ENCODE measurements at regions not wholly inside any gene's neighbourhood (a gene's known extent, or its start where the extent isn't known, plus 50 kb on each side); places are given as distances from the start of the nearest gene placed in this dataset.
"Not testable (repeated sequence)": the region's sequence is repeated elsewhere in the genome, so short reads cannot be mapped to it uniquely, and the experiment has no call there.

- no peak for DNase-seq (ENCODE audit: low spot score in 2 of 2)
- no peak for ATAC-seq
- Mint-ChIP-seq H3K9me3 (peaks cover 9 to 17% of the 10 kb centered on the region in 2 donors), H3K27ac (no peak overlapping the region), H3K36me3 (peaks cover 0 to 7% of the 10 kb centered on the region in 2 donors)
Measured at GRCh38 chr16:64711026-64711425, 410.8 kb downstream of the CDH11 start.

DNA sequence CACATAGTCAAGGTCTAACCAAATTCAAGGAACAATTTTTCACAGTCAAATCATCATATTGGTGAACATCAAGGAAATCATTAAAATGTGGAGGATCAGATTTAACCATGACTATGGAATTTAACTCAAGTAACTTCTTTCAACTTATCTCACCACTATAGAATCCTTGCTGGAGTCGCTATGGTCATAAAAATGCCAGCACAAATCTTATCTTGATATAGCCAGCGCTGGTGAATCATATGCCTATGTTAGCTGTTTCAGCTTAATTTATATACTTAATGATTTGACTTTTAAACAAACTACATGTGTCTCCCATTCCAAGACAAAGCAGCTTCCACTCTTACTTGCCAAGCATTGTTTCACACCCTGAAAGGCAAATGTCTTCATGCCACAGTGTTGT lies 416.4 kb downstream of the CDH11 start:
- peaks cover 19 to 21% of the 10 kb centered on the region in 2 donors for H3K9me3 Mint-ChIP-seq
- no peak for DNase-seq (ENCODE audit: low spot score in 2 of 2)
- no peak for ATAC-seq
- no peak overlapping the region for H3K27ac Mint-ChIP-seq
- H3K36me3 Mint-ChIP-seq, result peaks cover 0 to 7% of the 10 kb centered on the region in 2 donors

GRCh38 chr16:64704386-64704785 lies 417.5 kb downstream of the CDH11 start:
- no peak for DNase-seq (ENCODE audit: low spot score in 2 of 2)
- no peak overlapping the region for H3K27ac Mint-ChIP-seq
- H3K36me3 Mint-ChIP-seq, result peaks cover 0 to 7% of the 10 kb centered on the region in 2 donors
- peaks cover 21 to 25% of the 10 kb centered on the region in 2 donors for H3K9me3 Mint-ChIP-seq
- ATAC-seq, result no peak

- no peak for DNase-seq (ENCODE audit: low spot score in 2 of 2)
- Mint-ChIP-seq H3K36me3 (no peaks in the 10 kb centered on the region), H3K9me3 (peaks cover 21 to 25% of the 10 kb centered on the region in 2 donors), H3K27ac (no peak overlapping the region)
- ATAC-seq, result no peak
Measured at GRCh38 chr16:64702415-64702814, 419.4 kb downstream of the CDH11 start.

- DNase-seq (ENCODE audit: low spot score in 2 of 2) (no peak), ATAC-seq (no peak)
- H3K36me3 Mint-ChIP-seq, result no peaks in the 10 kb centered on the region
- H3K27ac Mint-ChIP-seq, result no peak overlapping the region
- H3K9me3 Mint-ChIP-seq, result peaks cover 21 to 31% of the 10 kb centered on the region in 2 donors
Measured at GRCh38 chr16:64700628-64701027, 421.2 kb downstream of the CDH11 start.

- no peak for ATAC-seq
- DNase-seq (ENCODE audit: low spot score in 2 of 2), result no peak
- H3K36me3 Mint-ChIP-seq, result peaks cover 0 to 5% of the 10 kb centered on the region in 2 donors
- peaks cover 24 to 31% of the 10 kb centered on the region in 2 donors for H3K9me3 Mint-ChIP-seq
- no peak overlapping the region for H3K27ac Mint-ChIP-seq
Measured at GRCh38 chr16:64696866-64697265, 425.0 kb downstream of the CDH11 start.

DNA sequence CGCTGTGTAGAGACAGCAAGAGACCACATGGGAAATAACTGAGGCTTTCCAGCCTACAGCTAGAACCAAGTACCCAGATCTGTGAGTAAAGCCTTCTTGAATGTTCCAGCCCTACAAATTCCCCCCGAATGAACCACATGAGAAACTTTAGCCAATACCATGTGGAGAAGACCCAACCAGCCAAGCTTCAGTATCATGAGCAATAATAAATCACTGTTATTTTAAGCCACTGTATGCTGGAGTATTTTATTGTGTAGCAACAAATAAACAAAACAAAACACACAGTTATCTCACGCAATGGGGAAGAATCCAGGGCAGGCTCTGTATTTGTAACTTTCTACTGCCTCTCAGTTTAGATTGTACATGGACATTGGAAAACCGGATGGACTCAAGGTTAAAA lies 426.2 kb downstream of the CDH11 start:
- ATAC-seq (no peak), DNase-seq (ENCODE audit: low spot score in 2 of 2) (no peak)
- Mint-ChIP-seq H3K9me3 (peaks cover 22 to 28% of the 10 kb centered on the region in 2 donors), H3K27ac (no peak overlapping the region), H3K36me3 (peaks cover 0 to 5% of the 10 kb centered on the region in 2 donors)

GRCh38 chr16:64693946-64694345 lies 427.9 kb downstream of the CDH11 start:
- Mint-ChIP-seq H3K27ac (no peak overlapping the region), H3K9me3 (peaks cover 22 to 24% of the 10 kb centered on the region in 2 donors), H3K36me3 (peaks cover 0 to 5% of the 10 kb centered on the region in 2 donors)
- no peak for ATAC-seq
- DNase-seq (ENCODE audit: low spot score in 2 of 2), result no peak

DNA sequence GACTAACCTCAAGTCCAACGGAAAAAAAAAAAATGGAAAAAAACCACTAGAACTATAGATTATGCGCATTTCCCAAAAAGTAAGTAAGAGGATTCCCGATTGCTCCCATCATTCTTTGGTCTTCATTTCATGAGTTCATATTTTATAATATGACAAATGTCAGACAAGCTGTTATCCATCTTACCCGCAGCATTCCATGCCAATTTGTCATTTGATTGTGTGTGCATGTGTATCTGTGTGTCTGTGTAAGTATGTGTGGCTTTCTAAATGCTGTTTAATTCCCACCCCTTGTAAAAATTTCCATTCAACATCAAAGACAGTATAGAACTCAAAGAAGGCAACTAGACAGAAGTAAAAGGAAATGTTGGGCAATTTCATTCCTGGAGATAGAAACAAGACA lies 434.1 kb downstream of the CDH11 start:
- DNase-seq (ENCODE audit: low spot score in 2 of 2), result no peak
- H3K9me3 Mint-ChIP-seq, result peaks cover 33 to 37% of the 10 kb centered on the region in 2 donors
- H3K27ac Mint-ChIP-seq, result no peak overlapping the region
- ATAC-seq, result no peak
- H3K36me3 Mint-ChIP-seq, result peaks cover 0 to 10% of the 10 kb centered on the region in 2 donors

GRCh38 chr16:64687123-64687522 lies 434.7 kb downstream of the CDH11 start:
- peaks cover 36 to 40% of the 10 kb centered on the region in 2 donors for H3K9me3 Mint-ChIP-seq
- DNase-seq (ENCODE audit: low spot score in 2 of 2) (no peak), ATAC-seq (no peak)
- peaks cover 0 to 11% of the 10 kb centered on the region in 2 donors for H3K36me3 Mint-ChIP-seq
- H3K27ac Mint-ChIP-seq, result no peak overlapping the region

DNA sequence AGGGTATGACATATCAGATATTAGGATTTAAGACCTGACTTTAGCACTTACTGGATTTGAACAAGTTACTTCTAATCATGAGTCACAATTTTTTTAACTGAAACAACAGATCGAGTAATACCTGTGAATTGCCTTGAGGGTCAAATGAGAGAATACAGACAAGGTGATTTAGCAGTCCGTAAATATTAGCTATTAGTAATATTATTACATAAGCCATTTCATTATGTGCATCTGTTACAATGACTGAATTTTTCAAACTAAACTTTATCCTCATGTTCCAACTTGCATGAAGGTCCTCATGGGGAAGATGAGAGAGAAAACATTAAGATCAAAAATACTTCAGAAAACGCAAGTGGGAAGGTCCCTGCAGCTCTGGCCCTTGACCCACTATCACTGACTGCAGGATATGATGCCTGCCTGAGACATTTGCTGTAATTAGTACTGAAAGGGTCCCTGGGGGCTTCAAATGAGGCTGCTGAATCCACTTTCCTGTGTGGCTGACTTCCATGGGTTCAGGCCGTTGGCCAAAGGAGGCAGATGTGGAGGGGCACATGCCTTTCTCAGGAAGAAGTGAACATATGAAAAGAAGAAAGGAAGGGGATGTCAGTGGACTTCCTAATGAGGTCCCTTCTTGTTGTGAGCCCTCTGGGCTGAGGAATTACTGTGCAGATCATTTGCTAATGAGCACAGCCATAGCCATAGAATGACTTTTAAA lies 441.7 kb downstream of the CDH11 start:
- peaks cover 0 to 5% of the 10 kb centered on the region in 2 donors for H3K36me3 Mint-ChIP-seq
- DNase-seq (ENCODE audit: low spot score in 2 of 2) (no peak), ATAC-seq (no peak)
- H3K9me3 Mint-ChIP-seq, result peaks cover 48 to 54% of the 10 kb centered on the region in 2 donors
- no peak overlapping the region for H3K27ac Mint-ChIP-seq

DNA sequence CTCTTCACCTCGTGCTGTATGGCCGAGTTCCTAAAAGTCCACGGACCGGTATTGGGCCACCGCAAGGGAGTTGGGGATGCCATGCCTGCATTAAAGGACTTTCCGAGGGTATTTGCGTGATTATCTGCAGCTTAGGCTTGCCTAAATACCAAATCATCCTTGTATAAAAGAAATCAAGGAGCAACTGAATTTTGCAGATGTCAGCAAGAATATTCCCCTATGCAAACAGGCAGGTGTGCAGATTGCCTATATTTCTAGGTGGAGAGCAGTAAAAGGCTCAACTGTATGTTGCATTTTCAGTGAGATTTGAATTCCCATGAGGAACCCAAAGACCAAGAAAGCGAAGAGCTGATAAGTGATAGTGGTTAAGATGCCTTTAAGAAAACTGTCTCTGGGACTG lies 452.3 kb downstream of the CDH11 start:
- no peak for DNase-seq (ENCODE audit: low spot score in 2 of 2)
- no peak for ATAC-seq
- H3K9me3 Mint-ChIP-seq, result peaks cover 7 to 22% of the 10 kb centered on the region in 2 donors
- H3K36me3 Mint-ChIP-seq, result peaks cover 0 to 5% of the 10 kb centered on the region in 2 donors
- H3K27ac Mint-ChIP-seq, result no peak overlapping the region

GRCh38 chr16:64667334-64667877 lies 454.5 kb downstream of the CDH11 start:
- Mint-ChIP-seq H3K36me3 (no peaks in the 10 kb centered on the region), H3K9me3 (peaks cover 5 to 8% of the 10 kb centered on the region in 2 donors), H3K27ac (no peak overlapping the region)
- ATAC-seq (no peak), DNase-seq (ENCODE audit: low spot score in 2 of 2) (no peak)

DNA sequence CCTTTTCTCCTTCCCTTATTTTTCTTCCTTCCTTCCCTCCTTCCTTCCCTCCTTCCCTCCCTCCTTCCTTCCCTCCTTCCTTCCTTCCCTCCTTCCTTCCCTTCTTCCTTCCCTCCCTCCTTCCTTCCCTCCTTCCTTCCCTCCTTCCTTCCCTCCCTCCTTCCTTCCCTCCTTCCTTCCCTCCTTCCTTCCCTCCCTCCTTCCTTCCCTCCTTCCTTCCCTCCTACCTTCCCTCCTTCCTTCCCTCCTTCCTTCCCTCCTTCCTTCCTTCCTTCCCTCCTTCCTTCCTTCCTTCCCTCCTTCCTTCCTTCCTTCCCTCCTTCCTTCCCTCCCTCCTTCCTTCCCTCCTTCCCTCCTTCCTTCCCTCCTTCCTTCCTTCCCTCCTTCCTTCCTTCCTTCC lies 459.6 kb downstream of the CDH11 start:
- peaks cover 13 to 21% of the 10 kb centered on the region in 2 donors for H3K9me3 Mint-ChIP-seq
- DNase-seq (ENCODE audit: low spot score in 2 of 2); H3K36me3 Mint-ChIP-seq; ATAC-seq; H3K27ac Mint-ChIP-seq: not testable (repeated sequence)

GRCh38 chr16:64659866-64660265 lies 462.0 kb downstream of the CDH11 start:
- no peak overlapping the region for H3K27ac Mint-ChIP-seq
- ATAC-seq, result no peak
- no peaks in the 10 kb centered on the region for H3K36me3 Mint-ChIP-seq
- peaks cover 13 to 17% of the 10 kb centered on the region in 2 donors for H3K9me3 Mint-ChIP-seq
- DNase-seq (ENCODE audit: low spot score in 2 of 2), result no peak

DNA sequence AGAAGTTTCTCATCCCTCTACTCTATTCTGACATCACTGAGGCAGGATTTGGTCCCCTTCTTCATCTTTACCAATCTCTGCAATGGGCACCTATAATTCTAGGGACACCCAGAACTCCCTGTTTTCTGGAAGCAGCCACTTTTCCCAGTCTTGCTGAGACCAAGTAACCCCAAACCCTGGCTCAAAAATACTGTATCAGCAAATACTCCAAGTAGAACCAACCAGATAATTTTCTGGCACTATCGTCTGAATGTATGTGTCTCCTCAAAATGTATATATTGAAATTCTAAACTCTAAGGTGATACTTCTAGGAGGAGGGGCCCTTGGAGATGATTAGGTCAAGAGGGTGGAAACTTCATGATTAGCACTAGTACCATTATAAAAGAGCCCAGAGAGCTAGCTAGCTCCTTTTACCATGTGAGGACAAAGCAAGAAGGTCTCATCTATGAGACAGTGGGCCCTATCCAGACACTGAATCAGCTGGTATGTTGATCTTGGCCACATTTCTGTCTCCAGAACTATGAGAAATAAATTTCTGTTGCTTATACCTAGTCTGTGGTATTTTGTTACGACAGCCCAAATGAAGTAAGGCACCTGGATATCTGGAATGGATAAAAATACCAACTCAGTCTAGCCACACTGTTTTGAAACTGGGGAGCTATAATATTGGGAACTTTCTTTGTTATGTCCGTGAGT lies 464.4 kb downstream of the CDH11 start:
- H3K36me3 Mint-ChIP-seq, result peaks cover 0 to 3% of the 10 kb centered on the region in 2 donors
- H3K9me3 Mint-ChIP-seq, result peaks cover 10 to 28% of the 10 kb centered on the region in 2 donors
- DNase-seq (ENCODE audit: low spot score in 2 of 2) (no peak), ATAC-seq (no peak)
- no peak overlapping the region for H3K27ac Mint-ChIP-seq

GRCh38 chr16:64656471-64656870 lies 465.4 kb downstream of the CDH11 start:
- H3K9me3 Mint-ChIP-seq, result peaks cover 16 to 31% of the 10 kb centered on the region in 2 donors

More at GRCh38 chr16:64656471-64656870, 465.4 kb downstream of the CDH11 start:
- peaks cover 0 to 8% of the 10 kb centered on the region in 2 donors for H3K36me3 Mint-ChIP-seq
- H3K27ac Mint-ChIP-seq, result no peak overlapping the region
- ATAC-seq (no peak), DNase-seq (ENCODE audit: low spot score in 2 of 2) (no peak)
